Panc1 (cell line): ENCODE measurements at regions not wholly inside any gene's neighbourhood (a gene's known extent, or its start where the extent isn't known, plus 50 kb on each side); places are given as distances from the start of the nearest gene placed in this dataset.
A peak's percentile ranks its signal among the peaks of the same experiment; 100 is the strongest.

Source experiments
- ATAC-seq: fragments of 200-7000 bp; cut with Tn5 transposase; 2 replicates; pipeline ENCODE4 v1.9.1; 2020; ENCODE audit warnings: mild to moderate bottlenecking, moderate library complexity
- BruUV-seq: library from RNA; stranded (reverse); fragments of 400-500 nt; replicated peaks from 2 replicates; lab custom pipeline; 2021; lab: Mats Ljungman, UMichigan
- CTCF ChIA-PET: fragments of 300-600 bp; sonication (Branson Sonifier 250); formaldehyde crosslinking; loops from one replicate; lab custom pipeline; 2022; ENCODE audit warnings: antibody characterized with exemption; lab: Charles Lee
- POLR2A ChIA-PET: fragments of 300-600 bp; sonication (Branson Sonifier 250); formaldehyde crosslinking; loops from one replicate; lab custom pipeline; 2022; ENCODE audit warnings: antibody characterized with exemption; lab: Charles Lee
- DNase-seq: peaks from one replicate; pipeline ENCODE4 v3.0.0-alpha.2; 2010; ENCODE audit warnings: low read depth, low spot score
- H3K27ac ChIP-seq: 2 replicates; pipeline ENCODE4 v1.5.1; 2011; ENCODE audit warnings: mild to moderate bottlenecking, low read length, inconsistent platforms
- H3K27me3 ChIP-seq: fragments of 200-500 bp; sonication (Bioruptor generic); 2 replicates; pipeline ENCODE4 v1.6.0; 2014; ENCODE audit warnings: low read length, inconsistent platforms; ENCODE audit not compliant: control insufficient read depth, insufficient read depth
- H3K36me3 ChIP-seq: fragments of 200-500 bp; sonication (Bioruptor generic); 2 replicates; pipeline ENCODE4 v1.5.1; 2014; ENCODE audit warnings: inconsistent platforms, mild to moderate bottlenecking, low read length, moderate library complexity; ENCODE audit not compliant: control insufficient read depth, insufficient read depth
- H3K4me1 ChIP-seq: 2 replicates; pipeline ENCODE4 v1.5.1; 2011; ENCODE audit warnings: inconsistent platforms, mild to moderate bottlenecking, low read length, moderate library complexity; ENCODE audit not compliant: control insufficient read depth, insufficient read depth
- H3K4me3 ChIP-seq, 2 experiments: 2 replicates each; pipeline ENCODE4 v1.5.1; 2011 to 2012; ENCODE audit warnings: low read depth in 2 of 2, low read length in 2 of 2, mild to moderate bottlenecking in 2 of 2, inconsistent platforms in 1 of 2, moderate library complexity in 1 of 2
- H3K9me3 ChIP-seq: fragments of 200-500 bp; sonication (Bioruptor generic); 2 replicates; pipeline ENCODE4 v1.5.1; 2014; ENCODE audit warnings: low read depth, mild to moderate bottlenecking, inconsistent platforms, low read length, moderate library complexity; ENCODE audit not compliant: control insufficient read depth, insufficient read depth
- POLR2AphosphoS5 ChIP-seq: IDR thresholded peaks from 2 replicates; pipeline ENCODE4 v1.6.1; 2012; ENCODE audit warnings: mild to moderate bottlenecking, low read depth, low read length, moderate library complexity
- SIN3A ChIP-seq: IDR thresholded peaks from 2 replicates; pipeline ENCODE4 v1.6.1; 2012; ENCODE audit warnings: low read depth, mild to moderate bottlenecking, low read length, moderate library complexity, borderline replicate concordance; ENCODE audit not compliant: insufficient read depth
- TCF7L2 ChIP-seq: IDR thresholded peaks from 2 replicates; pipeline ENCODE4 v1.6.1; 2011; ENCODE audit warnings: mild to moderate bottlenecking, low read depth, low read length, inconsistent platforms
- in situ Hi-C: cut with HindIII; loops from 2 replicates; pipeline ENCODE4 v1.10.0; 2016; ENCODE audit warnings: low sequenced_read_pairs, low pct_unique_long_range_greater_than_20kb
- intact Hi-C: fragments of 100-400 bp; cut with micrococcal nuclease; formaldehyde crosslinking; loops from one replicate; pipeline ENCODE4 v1.10.0; 2022; ENCODE audit not compliant: unreplicated experiment
- TF ChIP-seq, protein P1 (sequence below), 2 experiments: IDR thresholded peaks; 2 replicates each; pipeline ENCODE4 v1.6.1; 2011 to 2012; ENCODE audit warnings: low read depth in 2 of 2, control low read depth in 1 of 2, low read length in 1 of 2, mild to moderate bottlenecking in 1 of 2, moderate library complexity in 1 of 2; ENCODE audit not compliant: insufficient read depth in 1 of 2
- TF ChIP-seq, protein P2 (sequence below): fragments of 450-650 bp; IDR thresholded peaks from 2 replicates; pipeline ENCODE4 v1.5.1; 2017; ENCODE audit warnings: mild to moderate bottlenecking

GRCh38 chr5:124591583-124591982 lies 154.9 kb downstream of the ZNF608 start:
- POLR2A ChIA-PET, result no interaction called here
- no TSS peak for BruUV-seq
- H3K4me3 ChIP-seq, result no peak overlapping the region
- TF ChIP-seq TCF7L2 (no peak), SIN3A (no peak), POLR2AphosphoS5 (no peak)
- TF ChIP-seq, protein P1, sequence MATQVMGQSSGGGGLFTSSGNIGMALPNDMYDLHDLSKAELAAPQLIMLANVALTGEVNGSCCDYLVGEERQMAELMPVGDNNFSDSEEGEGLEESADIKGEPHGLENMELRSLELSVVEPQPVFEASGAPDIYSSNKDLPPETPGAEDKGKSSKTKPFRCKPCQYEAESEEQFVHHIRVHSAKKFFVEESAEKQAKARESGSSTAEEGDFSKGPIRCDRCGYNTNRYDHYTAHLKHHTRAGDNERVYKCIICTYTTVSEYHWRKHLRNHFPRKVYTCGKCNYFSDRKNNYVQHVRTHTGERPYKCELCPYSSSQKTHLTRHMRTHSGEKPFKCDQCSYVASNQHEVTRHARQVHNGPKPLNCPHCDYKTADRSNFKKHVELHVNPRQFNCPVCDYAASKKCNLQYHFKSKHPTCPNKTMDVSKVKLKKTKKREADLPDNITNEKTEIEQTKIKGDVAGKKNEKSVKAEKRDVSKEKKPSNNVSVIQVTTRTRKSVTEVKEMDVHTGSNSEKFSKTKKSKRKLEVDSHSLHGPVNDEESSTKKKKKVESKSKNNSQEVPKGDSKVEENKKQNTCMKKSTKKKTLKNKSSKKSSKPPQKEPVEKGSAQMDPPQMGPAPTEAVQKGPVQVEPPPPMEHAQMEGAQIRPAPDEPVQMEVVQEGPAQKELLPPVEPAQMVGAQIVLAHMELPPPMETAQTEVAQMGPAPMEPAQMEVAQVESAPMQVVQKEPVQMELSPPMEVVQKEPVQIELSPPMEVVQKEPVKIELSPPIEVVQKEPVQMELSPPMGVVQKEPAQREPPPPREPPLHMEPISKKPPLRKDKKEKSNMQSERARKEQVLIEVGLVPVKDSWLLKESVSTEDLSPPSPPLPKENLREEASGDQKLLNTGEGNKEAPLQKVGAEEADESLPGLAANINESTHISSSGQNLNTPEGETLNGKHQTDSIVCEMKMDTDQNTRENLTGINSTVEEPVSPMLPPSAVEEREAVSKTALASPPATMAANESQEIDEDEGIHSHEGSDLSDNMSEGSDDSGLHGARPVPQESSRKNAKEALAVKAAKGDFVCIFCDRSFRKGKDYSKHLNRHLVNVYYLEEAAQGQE (IDR thresholded peaks at IDR 0.05; ENCODE audit: insufficient read depth in 1 of 2, low read depth in 2 of 2, low read length in 1 of 2), result no peak
- TF ChIP-seq, protein P2, sequence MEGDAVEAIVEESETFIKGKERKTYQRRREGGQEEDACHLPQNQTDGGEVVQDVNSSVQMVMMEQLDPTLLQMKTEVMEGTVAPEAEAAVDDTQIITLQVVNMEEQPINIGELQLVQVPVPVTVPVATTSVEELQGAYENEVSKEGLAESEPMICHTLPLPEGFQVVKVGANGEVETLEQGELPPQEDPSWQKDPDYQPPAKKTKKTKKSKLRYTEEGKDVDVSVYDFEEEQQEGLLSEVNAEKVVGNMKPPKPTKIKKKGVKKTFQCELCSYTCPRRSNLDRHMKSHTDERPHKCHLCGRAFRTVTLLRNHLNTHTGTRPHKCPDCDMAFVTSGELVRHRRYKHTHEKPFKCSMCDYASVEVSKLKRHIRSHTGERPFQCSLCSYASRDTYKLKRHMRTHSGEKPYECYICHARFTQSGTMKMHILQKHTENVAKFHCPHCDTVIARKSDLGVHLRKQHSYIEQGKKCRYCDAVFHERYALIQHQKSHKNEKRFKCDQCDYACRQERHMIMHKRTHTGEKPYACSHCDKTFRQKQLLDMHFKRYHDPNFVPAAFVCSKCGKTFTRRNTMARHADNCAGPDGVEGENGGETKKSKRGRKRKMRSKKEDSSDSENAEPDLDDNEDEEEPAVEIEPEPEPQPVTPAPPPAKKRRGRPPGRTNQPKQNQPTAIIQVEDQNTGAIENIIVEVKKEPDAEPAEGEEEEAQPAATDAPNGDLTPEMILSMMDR, result no peak
- CTCF ChIA-PET, result no interaction called here
- ATAC-seq, result no peak
- DNase-seq, result no peak
- H3K36me3 ChIP-seq, result no peaks in the 10 kb centered on the region
- peaks cover 4% of the 10 kb centered on the region for H3K4me1 ChIP-seq
- intact Hi-C loops, result no loop called here
- no peaks in the 10 kb centered on the region for H3K27me3 ChIP-seq
- H3K27ac ChIP-seq, result peak overlapping the region; percentile 51; the same call in 1 of the 2 replicates
- no peaks in the 10 kb centered on the region for H3K9me3 ChIP-seq
- in situ Hi-C loops, result no loop called here

GRCh38 chr5:124590686-124591085 lies 155.8 kb downstream of the ZNF608 start:
- H3K4me1 ChIP-seq, result no peaks in the 10 kb centered on the region
- no peaks in the 10 kb centered on the region for H3K9me3 ChIP-seq
- ATAC-seq (no peak), DNase-seq (no peak)
- TF ChIP-seq SIN3A, result no peak
- no peak for TF ChIP-seq POLR2AphosphoS5
- TF ChIP-seq, protein P1 (IDR thresholded peaks at IDR 0.05; ENCODE audit: insufficient read depth in 1 of 2, low read depth in 2 of 2, low read length in 1 of 2), result no peak
- TF ChIP-seq, protein P2, result no peak
- TF ChIP-seq TCF7L2, result no peak
- ChIA-PET CTCF (no interaction called here), POLR2A (no interaction called here)
- H3K4me3 ChIP-seq, result no peak overlapping the region
- peak overlapping the region; percentile 51; the same call in 1 of the 2 replicates for H3K27ac ChIP-seq
- no peaks in the 10 kb centered on the region for H3K36me3 ChIP-seq
- intact Hi-C loops (no loop called here), in situ Hi-C loops (no loop called here)
- no peaks in the 10 kb centered on the region for H3K27me3 ChIP-seq
- no TSS peak for BruUV-seq
